22Rv1 (cell line): ENCODE measurements at regions not wholly inside any gene's neighbourhood (a gene's known extent, or its start where the extent isn't known, plus 50 kb on each side); places are given as distances from the start of the nearest gene placed in this dataset.

Experiments
- H3K27ac ChIP-seq: fragments of 450-650 bp; 2 replicates; pipeline ENCODE4 v1.5.1; 2017
- CTCF ChIP-seq: fragments of 450-650 bp; IDR thresholded peaks from 2 replicates; pipeline ENCODE4 v1.5.1; 2017; ENCODE audit warnings: mild to moderate bottlenecking
- ZFX ChIP-seq: fragments of 450-650 bp; IDR thresholded peaks from 2 replicates; pipeline ENCODE4 v1.6.1; 2017; ENCODE audit warnings: antibody characterized with exemption, borderline replicate concordance

GRCh38 chr4:179880756-179881155 lies 2362.4 kb upstream of the TENM3 start:
- no peak overlapping the region for H3K27ac ChIP-seq
- TF ChIP-seq ZFX: no peak
- TF ChIP-seq CTCF: no peak

- TF ChIP-seq CTCF (no peak), ZFX (no peak)
- no peak overlapping the region for H3K27ac ChIP-seq
These were observed 2349.0 kb upstream of the TENM3 start for GRCh38 chr4:179894066-179894778.

- no peak for TF ChIP-seq CTCF
- no peak for TF ChIP-seq ZFX
- H3K27ac ChIP-seq: no peak overlapping the region
These were observed 2323.6 kb upstream of the TENM3 start for GRCh38 chr4:179919587-179919986.

- no peak for TF ChIP-seq CTCF
- no peak for TF ChIP-seq ZFX
These were observed 2315.7 kb upstream of the TENM3 start for GRCh38 chr4:179927473-179927872.

GRCh38 chr4:179941911-179942310 lies 2301.3 kb upstream of the TENM3 start:
- no peak overlapping the region for H3K27ac ChIP-seq
- TF ChIP-seq ZFX (no peak), CTCF (no peak)

More at GRCh38 chr4:179927473-179927872, 2315.7 kb upstream of the TENM3 start:
- H3K27ac ChIP-seq: no peak overlapping the region

- no peak overlapping the region for H3K27ac ChIP-seq
- TF ChIP-seq ZFX: no peak
These were observed 2266.4 kb upstream of the TENM3 start for GRCh38 chr4:179976777-179977176.

- no peak for TF ChIP-seq ZFX
- TF ChIP-seq CTCF: no peak
- no peak overlapping the region for H3K27ac ChIP-seq
These were observed 2265.8 kb upstream of the TENM3 start for GRCh38 chr4:179977378-179977777.

- no peak overlapping the region for H3K27ac ChIP-seq
These were observed 2262.0 kb upstream of the TENM3 start for GRCh38 chr4:179981161-179981560.

More at GRCh38 chr4:179981161-179981560, 2262.0 kb upstream of the TENM3 start:
- TF ChIP-seq ZFX (no peak), CTCF (no peak)
